Uterus (tissue), 2 donors: ENCODE measurements at regions not wholly inside any gene's neighbourhood (a gene's known extent, or its start where the extent isn't known, plus 50 kb on each side); places are given as distances from the start of the nearest gene placed in this dataset.

Source experiments
- CTCF ChIP-seq, 4 experiments: fragments of 200-600 bp in 2 of 4; fragments of 450-650 bp in 2 of 4; sonication (generic) in 2 of 4; IDR thresholded peaks; one replicate each; pipeline ENCODE4 v1.5.1; 2016 to 2019; ENCODE audit warnings: antibody characterized with exemption in 4 of 4, mild to moderate bottlenecking in 2 of 4, moderate library complexity in 1 of 4
- POLR2A ChIP-seq, 2 donors: fragments of 450-650 bp; IDR thresholded peaks; one replicate each; pipeline ENCODE4 v1.6.1; 2016; ENCODE audit warnings: antibody characterized with exemption in 2 of 2, mild to moderate bottlenecking in 1 of 2, moderate library complexity in 1 of 2

DNA sequence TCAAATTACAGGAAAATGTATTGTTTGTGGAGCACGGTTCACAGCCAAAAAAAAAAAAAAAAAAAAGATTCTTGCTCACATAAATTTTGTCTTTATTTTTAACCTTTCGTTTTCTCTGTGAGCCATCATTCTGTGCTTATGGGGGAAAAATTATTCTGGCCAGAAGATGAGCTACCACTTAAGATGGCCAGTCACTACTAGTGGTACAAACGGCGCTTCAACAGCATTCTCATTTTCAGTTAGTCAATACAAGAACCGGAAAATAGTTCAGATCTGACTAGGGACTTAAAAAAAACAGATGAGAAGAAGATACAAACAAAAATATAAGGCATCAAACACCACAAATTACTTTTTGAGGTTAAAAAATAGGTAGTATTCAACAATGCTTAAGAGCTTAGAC lies 158.6 kb upstream of the CNTN5 start:
- TF ChIP-seq CTCF (IDR thresholded peaks at IDR 0.05) (no peak), POLR2A (IDR thresholded peaks at IDR 0.05) (no peak)
